Gastrocnemius medialis (tissue), 4 donors: ENCODE measurements at regions not wholly inside any gene's neighbourhood (a gene's known extent, or its start where the extent isn't known, plus 50 kb on each side); places are given as distances from the start of the nearest gene placed in this dataset.

Experiments
- CTCF ChIP-seq, 5 experiments: fragments of 450-650 bp in 3 of 5; fragments of 200-600 bp in 2 of 5; sonication (generic) in 2 of 5; IDR thresholded peaks in 4 of 5; conservative IDR thresholded peaks in 1 of 5; 1 replicate in 4 of 5; 2 replicates in 1 of 5; pipeline ENCODE4 v1.5.1; 2016 to 2019; ENCODE audit warnings: antibody characterized with exemption in 5 of 5, mild to moderate bottlenecking in 3 of 5, moderate library complexity in 3 of 5
- POLR2A ChIP-seq, 2 donors: fragments of 450-650 bp; IDR thresholded peaks; one replicate each; pipeline ENCODE4 v1.6.1; 2017; ENCODE audit warnings: antibody characterized with exemption in 2 of 2, mild to moderate bottlenecking in 2 of 2, moderate library complexity in 2 of 2

GRCh38 chr10:88045656-88046415, 182.4 kb downstream of the PTEN start:
- TF ChIP-seq CTCF (IDR thresholded peaks at IDR 0.05 in 4 of 5, conservative IDR thresholded peaks at IDR 0.05 in 1 of 5) = no peak
- no peak for TF ChIP-seq POLR2A (IDR thresholded peaks at IDR 0.05)
